IMR-90 (cell line): ENCODE measurements at regions not wholly inside any gene's neighbourhood (a gene's known extent, or its start where the extent isn't known, plus 50 kb on each side); places are given as distances from the start of the nearest gene placed in this dataset.

Experiments
- CTCF ChIP-seq: conservative IDR thresholded peaks from 2 replicates; pipeline ENCODE4 v1.5.1; 2012; ENCODE audit warnings: mild to moderate bottlenecking, low read depth, low read length, improper control_type of control experiment
- ELK1 ChIP-seq: fragments of 150-350 bp; IDR thresholded peaks from 2 replicates; pipeline ENCODE4 v1.6.1; 2016; ENCODE audit warnings: low read depth, mild to moderate bottlenecking, low read length, moderate library complexity, borderline replicate concordance
- MAFK ChIP-seq: IDR thresholded peaks from 2 replicates; pipeline ENCODE4 v1.6.1; 2012; ENCODE audit warnings: low read depth, low read length, improper control_type of control experiment
- RFX5 ChIP-seq: IDR thresholded peaks from 2 replicates; pipeline ENCODE4 v1.8.0; 2012; ENCODE audit warnings: low read depth, mild to moderate bottlenecking, low read length, moderate library complexity
- SMC3 ChIP-seq: fragments of 150-350 bp; IDR thresholded peaks from 2 replicates; pipeline ENCODE4 v1.6.1; 2016; ENCODE audit warnings: low read depth, mild to moderate bottlenecking, antibody characterized with exemption, low read length, moderate library complexity

GRCh38 chr5:28737682-28738081 is 1699.3 kb upstream of the CDH9 start:
- TF ChIP-seq MAFK (no peak), SMC3 (no peak), ELK1 (no peak), RFX5 (no peak), CTCF (no peak)
